Liver (tissue), 7 donors: ENCODE measurements at regions not wholly inside any gene's neighbourhood (a gene's known extent, or its start where the extent isn't known, plus 50 kb on each side); places are given as distances from the start of the nearest gene placed in this dataset.

ENCODE experiments used
- DNase-seq: peaks from one replicate; pipeline ENCODE4 v3.0.0-alpha.2; 2017; ENCODE audit warnings: low spot score
- H3K27ac ChIP-seq, 2 donors: one replicate each; pipeline ENCODE4 v1.7.0; 2013; ENCODE audit warnings: inconsistent platforms in 2 of 2, low read length in 2 of 2, control low read depth in 1 of 2, low read depth in 1 of 2, mild to moderate bottlenecking in 1 of 2
- H3K27me3 ChIP-seq, 4 donors: one replicate each; pipeline versions ENCODE4 v1.6.1 to v1.7.0; 2013; ENCODE audit warnings: low read length in 3 of 4, inconsistent platforms in 1 of 4, mild to moderate bottlenecking in 1 of 4, moderate library complexity in 1 of 4; ENCODE audit not compliant: control insufficient read depth in 4 of 4, insufficient read depth in 4 of 4
- H3K36me3 ChIP-seq, 4 donors: one replicate each; pipeline versions ENCODE4 v1.6.1 to v1.7.0; 2013; ENCODE audit warnings: low read length in 3 of 4, mild to moderate bottlenecking in 3 of 4, low read depth in 1 of 4, moderate library complexity in 1 of 4; ENCODE audit not compliant: control insufficient read depth in 4 of 4, insufficient read depth in 3 of 4
- H3K4me1 ChIP-seq, 4 donors: one replicate each; pipeline versions ENCODE4 v1.6.1 to v1.7.0; 2013; ENCODE audit warnings: low read length in 3 of 4, mild to moderate bottlenecking in 3 of 4, moderate library complexity in 1 of 4; ENCODE audit not compliant: control insufficient read depth in 4 of 4, insufficient read depth in 4 of 4
- H3K4me3 ChIP-seq, 3 donors: one replicate each; pipeline versions ENCODE4 v1.6.1 to v1.7.0; 2013; ENCODE audit warnings: low read length in 3 of 3, control low read depth in 1 of 3, low read depth in 1 of 3, mild to moderate bottlenecking in 1 of 3
- H3K9ac ChIP-seq, 2 donors: one replicate each; pipeline ENCODE4 v1.7.0; 2013; ENCODE audit warnings: low read length in 2 of 2, mild to moderate bottlenecking in 2 of 2, moderate library complexity in 2 of 2, control low read depth in 1 of 2, low read depth in 1 of 2
- H3K9me3 ChIP-seq, 4 donors: one replicate each; pipeline versions ENCODE4 v1.6.1 to v1.7.0; 2013; ENCODE audit warnings: low read length in 3 of 4; ENCODE audit not compliant: control insufficient read depth in 4 of 4
- ATF3 ChIP-seq: IDR thresholded peaks from 2 replicates; pipeline ENCODE4 v1.6.1; 2016; ENCODE audit warnings: antibody characterized with exemption
- EGR1 ChIP-seq, 2 donors: IDR thresholded peaks; 2 replicates each; pipeline ENCODE4 v1.6.1; 2016 to 2018; ENCODE audit warnings: antibody characterized with exemption in 2 of 2, low read depth in 2 of 2
- FOXA1 ChIP-seq: IDR thresholded peaks from 2 replicates; pipeline ENCODE4 v1.6.1; 2016; ENCODE audit warnings: antibody characterized with exemption
- FOXA2 ChIP-seq: IDR thresholded peaks from 2 replicates; pipeline ENCODE4 v1.6.1; 2016; ENCODE audit warnings: antibody characterized with exemption
- GABPA ChIP-seq, 2 donors: IDR thresholded peaks in 1 of 2; conservative IDR thresholded peaks in 1 of 2; 2 replicates each; pipeline ENCODE4 v1.6.1; 2016; ENCODE audit warnings: antibody characterized with exemption in 2 of 2, mild to moderate bottlenecking in 1 of 2, moderate library complexity in 1 of 2
- HNF4A ChIP-seq, 2 donors: conservative IDR thresholded peaks; 2 replicates each; pipeline ENCODE4 v1.6.1; 2016; ENCODE audit warnings: antibody characterized with exemption in 2 of 2, mild to moderate bottlenecking in 2 of 2
- HNF4G ChIP-seq: IDR thresholded peaks from 2 replicates; pipeline ENCODE4 v1.6.1; 2016; ENCODE audit warnings: antibody characterized with exemption
- JUND ChIP-seq, 2 donors: IDR thresholded peaks; 2 replicates each; pipeline ENCODE4 v1.6.1; 2016; ENCODE audit warnings: antibody characterized with exemption in 2 of 2
- MAX ChIP-seq: IDR thresholded peaks from 2 replicates; pipeline ENCODE4 v1.6.1; 2016; ENCODE audit warnings: antibody characterized with exemption
- NR2F2 ChIP-seq: IDR thresholded peaks from 2 replicates; pipeline ENCODE4 v1.6.1; 2016; ENCODE audit warnings: antibody characterized with exemption
- RAD21 ChIP-seq, 2 donors: IDR thresholded peaks; 2 replicates each; pipeline ENCODE4 v1.6.1; 2016; ENCODE audit warnings: antibody characterized with exemption in 2 of 2, mild to moderate bottlenecking in 2 of 2
- RXRA ChIP-seq, 2 donors: IDR thresholded peaks; 2 replicates each; pipeline ENCODE4 v1.6.1; 2017 to 2018; ENCODE audit warnings: antibody characterized with exemption in 2 of 2, mild to moderate bottlenecking in 1 of 2
- YY1 ChIP-seq: IDR thresholded peaks from 2 replicates; pipeline ENCODE4 v1.6.1; 2016; ENCODE audit warnings: antibody characterized with exemption, mild to moderate bottlenecking
- WGBS: extraction: QIAGEN DNeasy Blood & Tissue Kit; methylation state at CpG from one replicate; pipeline ENCODE4 v1.1.7; 2013; 5-methylcytosine and 5-hydroxymethylcytosine counted together
- TF ChIP-seq, protein P1 (sequence below): IDR thresholded peaks from 2 replicates; pipeline ENCODE4 v1.6.1; 2016; ENCODE audit warnings: antibody characterized with exemption
- TF ChIP-seq, protein P2 (sequence below): IDR thresholded peaks from 2 replicates; pipeline ENCODE4 v1.6.1; 2016; ENCODE audit warnings: antibody characterized with exemption, mild to moderate bottlenecking
- donor health status: healthy.
- donor health status: healthy.
- donor health status: healthy.
- donor health status: healthy.

GRCh38 chr9:99556998-99557397, 264.7 kb upstream of the NR4A3 start:
- no peak overlapping the region for H3K4me3 ChIP-seq
- WGBS, result 78% methylated on average over 3 of the region's 3 CpGs

GRCh38 chr9:99557816-99558215, 263.9 kb upstream of the NR4A3 start:
- WGBS, result 82% methylated on average over 2 of the region's 2 CpGs
- Histone ChIP-seq H3K36me3 (no peaks in the 10 kb centered on the region), H3K4me1 (no peaks in the 10 kb centered on the region), H3K9me3 (no peaks in the 10 kb centered on the region), H3K27ac (no peak overlapping the region), H3K27me3 (no peaks in the 10 kb centered on the region), H3K4me3 (no peak overlapping the region), H3K9ac (no peak overlapping the region)
- no peak for TF ChIP-seq HNF4G
- no peak for TF ChIP-seq ATF3
- TF ChIP-seq FOXA1, result no peak
- TF ChIP-seq JUND (IDR thresholded peaks at IDR 0.05), result no peak
- TF ChIP-seq, protein P1, sequence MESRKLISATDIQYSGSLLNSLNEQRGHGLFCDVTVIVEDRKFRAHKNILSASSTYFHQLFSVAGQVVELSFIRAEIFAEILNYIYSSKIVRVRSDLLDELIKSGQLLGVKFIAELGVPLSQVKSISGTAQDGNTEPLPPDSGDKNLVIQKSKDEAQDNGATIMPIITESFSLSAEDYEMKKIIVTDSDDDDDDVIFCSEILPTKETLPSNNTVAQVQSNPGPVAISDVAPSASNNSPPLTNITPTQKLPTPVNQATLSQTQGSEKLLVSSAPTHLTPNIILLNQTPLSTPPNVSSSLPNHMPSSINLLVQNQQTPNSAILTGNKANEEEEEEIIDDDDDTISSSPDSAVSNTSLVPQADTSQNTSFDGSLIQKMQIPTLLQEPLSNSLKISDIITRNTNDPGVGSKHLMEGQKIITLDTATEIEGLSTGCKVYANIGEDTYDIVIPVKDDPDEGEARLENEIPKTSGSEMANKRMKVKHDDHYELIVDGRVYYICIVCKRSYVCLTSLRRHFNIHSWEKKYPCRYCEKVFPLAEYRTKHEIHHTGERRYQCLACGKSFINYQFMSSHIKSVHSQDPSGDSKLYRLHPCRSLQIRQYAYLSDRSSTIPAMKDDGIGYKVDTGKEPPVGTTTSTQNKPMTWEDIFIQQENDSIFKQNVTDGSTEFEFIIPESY, result no peak
- TF ChIP-seq YY1, result no peak
- TF ChIP-seq GABPA (IDR thresholded peaks at IDR 0.05 in 1 of 2, conservative IDR thresholded peaks at IDR 0.05 in 1 of 2), result no peak
- TF ChIP-seq NR2F2, result no peak
- TF ChIP-seq EGR1 (IDR thresholded peaks at IDR 0.05; ENCODE audit: low read depth in 2 of 2), result no peak
- no peak for TF ChIP-seq FOXA2
- no peak for TF ChIP-seq RAD21 (IDR thresholded peaks at IDR 0.05)
- no peak for TF ChIP-seq MAX
- DNase-seq, result no peak

More at GRCh38 chr9:99556998-99557397, 264.7 kb upstream of the NR4A3 start:
- TF ChIP-seq HNF4A (conservative IDR thresholded peaks at IDR 0.05), result no peak
- TF ChIP-seq FOXA1, result no peak
- no peak for TF ChIP-seq MAX
- TF ChIP-seq, protein P2, sequence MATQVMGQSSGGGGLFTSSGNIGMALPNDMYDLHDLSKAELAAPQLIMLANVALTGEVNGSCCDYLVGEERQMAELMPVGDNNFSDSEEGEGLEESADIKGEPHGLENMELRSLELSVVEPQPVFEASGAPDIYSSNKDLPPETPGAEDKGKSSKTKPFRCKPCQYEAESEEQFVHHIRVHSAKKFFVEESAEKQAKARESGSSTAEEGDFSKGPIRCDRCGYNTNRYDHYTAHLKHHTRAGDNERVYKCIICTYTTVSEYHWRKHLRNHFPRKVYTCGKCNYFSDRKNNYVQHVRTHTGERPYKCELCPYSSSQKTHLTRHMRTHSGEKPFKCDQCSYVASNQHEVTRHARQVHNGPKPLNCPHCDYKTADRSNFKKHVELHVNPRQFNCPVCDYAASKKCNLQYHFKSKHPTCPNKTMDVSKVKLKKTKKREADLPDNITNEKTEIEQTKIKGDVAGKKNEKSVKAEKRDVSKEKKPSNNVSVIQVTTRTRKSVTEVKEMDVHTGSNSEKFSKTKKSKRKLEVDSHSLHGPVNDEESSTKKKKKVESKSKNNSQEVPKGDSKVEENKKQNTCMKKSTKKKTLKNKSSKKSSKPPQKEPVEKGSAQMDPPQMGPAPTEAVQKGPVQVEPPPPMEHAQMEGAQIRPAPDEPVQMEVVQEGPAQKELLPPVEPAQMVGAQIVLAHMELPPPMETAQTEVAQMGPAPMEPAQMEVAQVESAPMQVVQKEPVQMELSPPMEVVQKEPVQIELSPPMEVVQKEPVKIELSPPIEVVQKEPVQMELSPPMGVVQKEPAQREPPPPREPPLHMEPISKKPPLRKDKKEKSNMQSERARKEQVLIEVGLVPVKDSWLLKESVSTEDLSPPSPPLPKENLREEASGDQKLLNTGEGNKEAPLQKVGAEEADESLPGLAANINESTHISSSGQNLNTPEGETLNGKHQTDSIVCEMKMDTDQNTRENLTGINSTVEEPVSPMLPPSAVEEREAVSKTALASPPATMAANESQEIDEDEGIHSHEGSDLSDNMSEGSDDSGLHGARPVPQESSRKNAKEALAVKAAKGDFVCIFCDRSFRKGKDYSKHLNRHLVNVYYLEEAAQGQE, result no peak
- no peak for TF ChIP-seq RXRA (IDR thresholded peaks at IDR 0.05)
- TF ChIP-seq EGR1 (IDR thresholded peaks at IDR 0.05; ENCODE audit: low read depth in 2 of 2), result no peak
- TF ChIP-seq FOXA2, result no peak
- TF ChIP-seq YY1, result no peak
- TF ChIP-seq NR2F2, result no peak
- Histone ChIP-seq H3K27ac (no peak overlapping the region), H3K9me3 (no peaks in the 10 kb centered on the region), H3K27me3 (no peaks in the 10 kb centered on the region), H3K4me1 (no peaks in the 10 kb centered on the region), H3K36me3 (no peaks in the 10 kb centered on the region), H3K9ac (no peak overlapping the region)
- DNase-seq, result no peak
